ENCODE measurements at regions not wholly inside any gene's neighbourhood (a gene's known extent, or its start where the extent isn't known, plus 50 kb on each side); places are given as distances from the start of the nearest gene placed in this dataset.
"Not testable (repeated sequence)": the region's sequence is repeated elsewhere in the genome, so short reads cannot be mapped to it uniquely, and the experiment has no call there.

DNA sequence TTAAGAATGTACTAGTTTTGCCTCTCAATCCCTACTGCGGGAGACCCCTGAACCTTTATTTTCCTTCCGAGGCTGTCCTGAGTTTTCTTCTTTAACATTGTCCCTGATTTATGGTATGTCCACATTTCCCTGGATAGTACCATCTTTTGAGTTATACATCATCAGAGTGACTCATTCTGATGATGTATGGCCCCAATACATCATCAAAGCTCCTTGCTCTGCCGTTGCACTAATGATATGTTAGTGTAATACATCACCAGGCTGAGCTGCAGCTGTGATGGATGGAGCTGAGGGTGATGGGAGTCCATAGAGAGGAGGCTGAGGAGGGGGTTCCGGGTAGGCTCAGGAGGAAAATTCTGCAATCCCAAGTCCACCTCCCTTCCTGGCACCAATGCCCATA is 986.5 kb downstream of the KCNMA1 start:
- DNase-seq = no peak

DNA sequence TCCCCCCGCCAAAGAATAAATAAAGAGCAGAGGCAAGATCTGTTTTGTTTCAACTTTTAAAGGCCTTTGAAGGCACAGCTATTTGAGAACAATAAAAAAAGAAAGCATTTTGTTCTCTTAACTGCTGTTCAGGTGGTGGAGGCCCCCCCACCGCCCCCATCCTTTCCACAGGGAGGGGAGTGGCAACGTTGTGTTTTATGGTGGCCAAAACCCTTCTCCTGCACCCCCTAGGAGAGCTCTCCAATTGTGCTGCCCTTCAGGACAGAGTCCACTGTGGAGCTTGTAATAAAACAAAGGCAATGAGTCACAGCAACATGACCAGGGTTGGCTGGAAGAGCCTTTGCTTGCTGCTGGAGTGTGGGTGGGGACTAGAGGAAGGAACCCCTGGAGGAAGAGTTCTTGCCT is 987.9 kb downstream of the KCNMA1 start:
- DNase-seq = no peak

DNA sequence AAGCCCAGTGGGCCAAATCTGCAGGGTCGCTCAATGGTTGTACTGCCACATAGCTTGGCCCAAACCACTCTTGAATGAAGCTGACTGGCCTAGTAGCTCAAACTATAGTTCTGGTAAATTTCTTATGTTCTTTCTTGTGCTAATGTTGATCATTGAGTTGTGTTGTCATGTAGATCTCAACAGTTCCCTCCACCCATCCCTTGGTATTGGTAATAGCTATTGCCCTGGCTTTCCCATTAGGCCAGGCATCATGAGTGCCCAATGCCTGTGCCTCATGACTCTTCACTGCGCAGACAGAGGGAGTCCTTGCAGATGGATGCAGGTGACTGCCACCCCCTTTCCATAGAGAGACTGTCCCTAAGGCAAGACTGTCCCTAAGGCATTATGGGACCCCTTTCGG is 988.4 kb downstream of the KCNMA1 start:
- no peak for DNase-seq

DNA sequence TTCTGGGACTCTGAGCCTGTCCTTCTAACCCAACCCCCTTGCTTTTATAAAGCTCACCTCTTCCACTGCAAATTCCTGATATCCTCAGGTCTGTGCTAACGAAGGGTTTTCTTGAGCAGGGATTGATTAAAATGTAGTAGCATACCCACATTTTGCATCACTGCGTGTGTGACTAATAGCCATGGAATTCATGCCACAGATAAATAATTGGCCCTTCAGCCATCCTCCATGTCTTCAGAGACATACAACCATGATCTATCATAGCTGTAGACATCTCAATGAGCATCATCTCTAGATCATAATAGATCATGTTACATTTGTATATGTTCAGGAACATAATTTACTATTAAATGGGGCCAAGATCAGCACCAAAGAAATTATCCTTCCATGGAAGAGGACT is 990.3 kb downstream of the KCNMA1 start:
- DNase-seq = no peak

DNA sequence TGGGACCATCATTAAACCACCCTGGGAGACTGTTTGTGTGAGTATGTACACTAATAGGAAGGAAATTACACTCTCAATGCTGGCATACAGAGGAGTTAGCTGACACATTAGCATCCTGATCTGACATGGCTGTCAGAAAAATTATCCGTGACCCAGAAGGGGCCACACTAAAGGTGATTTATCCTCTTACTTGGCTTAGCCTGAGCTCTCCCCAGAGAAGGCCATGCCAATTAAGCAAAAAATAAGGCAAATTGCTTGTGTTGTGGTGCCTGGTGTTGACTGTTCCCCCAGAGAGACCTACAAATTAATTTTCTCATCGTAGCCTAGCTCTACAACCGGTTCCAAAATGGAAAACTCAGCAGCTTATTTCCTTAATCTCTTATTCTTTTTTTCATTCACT is 992.3 kb downstream of the KCNMA1 start:
- DNase-seq = no peak

DNA sequence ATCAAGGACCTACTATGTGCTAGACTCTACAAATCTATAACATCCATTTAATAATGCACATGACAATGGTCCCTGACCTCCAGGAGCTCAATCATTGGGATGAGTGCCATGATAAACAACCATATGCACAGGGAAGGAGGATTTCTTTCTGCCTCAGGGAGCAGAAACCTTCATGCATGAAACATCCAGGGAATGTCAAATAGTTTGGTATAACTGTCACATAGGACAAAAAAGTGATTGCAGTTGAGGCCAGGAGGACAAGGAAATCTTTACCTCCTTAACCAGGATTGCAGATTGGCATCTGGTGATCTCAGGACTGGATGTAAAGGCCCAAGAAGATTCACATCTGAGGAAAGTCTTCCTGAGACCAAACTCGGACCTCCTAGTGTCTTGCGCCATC is 993.1 kb downstream of the KCNMA1 start:
- DNase-seq = no peak

DNA sequence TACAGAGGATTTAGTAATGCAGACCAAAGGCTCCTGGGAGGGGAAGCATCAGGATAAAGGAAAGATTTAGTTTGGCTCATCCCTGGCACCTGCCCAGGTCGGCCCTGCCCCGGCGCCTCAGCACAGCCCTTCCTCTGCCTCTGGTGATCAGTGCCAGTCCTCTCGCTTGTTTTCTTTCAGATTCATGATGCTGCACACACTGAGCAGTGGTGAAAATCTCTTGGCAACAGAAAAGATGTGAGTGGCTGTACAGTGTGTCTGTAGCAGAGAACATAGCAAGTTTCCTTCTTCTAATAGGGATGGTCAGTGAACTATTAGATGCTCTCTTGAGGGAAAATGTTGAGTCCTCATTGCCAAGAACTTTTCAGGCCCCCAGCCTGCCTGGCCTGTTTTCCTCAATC is 994.1 kb downstream of the KCNMA1 start:
- no peak for DNase-seq

DNA sequence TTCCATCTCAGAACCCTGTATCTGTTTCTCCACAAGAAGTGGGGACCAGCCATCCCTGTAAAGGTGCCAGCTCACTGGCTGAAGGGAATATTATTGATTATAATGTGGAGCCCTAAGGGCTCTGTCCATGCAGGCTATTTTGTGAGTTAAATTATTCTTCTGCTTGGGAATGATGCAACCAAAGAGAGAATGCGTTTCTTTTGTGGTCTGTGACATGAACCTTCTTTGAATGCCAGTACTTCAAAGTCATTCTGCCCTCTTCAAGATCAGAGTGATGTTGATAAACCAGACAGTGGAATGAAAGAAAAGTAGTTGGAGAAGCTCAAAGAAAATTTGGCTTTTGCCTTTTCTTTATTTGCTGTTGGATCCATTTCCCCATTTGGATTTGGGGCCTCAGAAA is 995.2 kb downstream of the KCNMA1 start:
- DNase-seq = no peak

DNA sequence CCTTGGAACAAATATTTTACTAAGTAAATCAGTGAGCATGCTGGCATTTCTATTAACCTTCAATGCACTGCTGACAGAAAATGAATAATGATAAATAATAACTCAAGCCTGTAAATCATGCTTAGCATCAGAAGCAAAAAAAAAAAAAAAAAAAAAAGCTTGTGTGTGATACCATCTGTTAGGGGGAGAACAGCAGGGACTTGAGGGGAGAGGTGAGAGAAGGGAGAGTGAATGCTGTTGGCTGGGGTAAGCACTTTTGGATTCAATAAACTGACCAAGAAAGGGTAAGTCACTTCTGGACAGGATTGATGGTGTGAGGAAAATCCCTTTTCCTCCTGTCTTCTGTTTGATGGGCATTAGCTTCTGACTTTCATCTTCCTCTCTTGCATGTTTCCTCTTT is 996.4 kb downstream of the KCNMA1 start:
- no peak for DNase-seq

DNA sequence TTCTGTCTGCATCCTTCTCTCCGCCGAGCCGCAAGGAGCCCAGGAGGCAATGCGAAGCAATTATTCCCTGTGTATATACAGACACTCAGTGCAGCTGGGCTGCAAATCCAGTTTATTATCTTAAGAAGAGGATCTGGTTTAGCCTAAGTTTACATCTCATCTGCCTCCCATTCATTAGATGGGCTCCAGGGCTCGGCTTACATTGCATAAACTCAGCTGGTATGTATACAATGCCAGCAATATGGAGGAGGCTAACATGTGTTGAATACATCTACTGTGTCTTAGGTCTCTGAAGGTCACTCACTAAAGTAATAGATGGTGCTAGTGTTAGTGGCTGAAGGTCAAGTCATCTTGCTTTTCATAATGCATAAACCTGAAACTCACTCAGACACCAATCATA is 996.8 kb downstream of the KCNMA1 start:
- no peak for DNase-seq

DNA sequence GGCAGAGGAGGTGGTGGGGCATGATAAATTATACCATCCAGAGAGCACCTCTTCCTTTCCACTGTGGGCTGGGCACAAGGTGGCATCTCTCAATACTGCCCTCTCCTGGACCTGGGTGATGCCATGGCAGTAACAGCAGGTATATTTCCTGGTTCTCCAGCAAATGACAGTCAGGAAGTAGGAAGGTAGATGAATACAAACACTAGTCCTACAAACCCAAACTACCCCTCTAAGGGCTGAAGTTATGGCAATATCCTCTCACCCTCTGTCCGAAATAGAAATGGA is 1004.9 kb downstream of the KCNMA1 start:
- DNase-seq = peak; percentile 43

DNA sequence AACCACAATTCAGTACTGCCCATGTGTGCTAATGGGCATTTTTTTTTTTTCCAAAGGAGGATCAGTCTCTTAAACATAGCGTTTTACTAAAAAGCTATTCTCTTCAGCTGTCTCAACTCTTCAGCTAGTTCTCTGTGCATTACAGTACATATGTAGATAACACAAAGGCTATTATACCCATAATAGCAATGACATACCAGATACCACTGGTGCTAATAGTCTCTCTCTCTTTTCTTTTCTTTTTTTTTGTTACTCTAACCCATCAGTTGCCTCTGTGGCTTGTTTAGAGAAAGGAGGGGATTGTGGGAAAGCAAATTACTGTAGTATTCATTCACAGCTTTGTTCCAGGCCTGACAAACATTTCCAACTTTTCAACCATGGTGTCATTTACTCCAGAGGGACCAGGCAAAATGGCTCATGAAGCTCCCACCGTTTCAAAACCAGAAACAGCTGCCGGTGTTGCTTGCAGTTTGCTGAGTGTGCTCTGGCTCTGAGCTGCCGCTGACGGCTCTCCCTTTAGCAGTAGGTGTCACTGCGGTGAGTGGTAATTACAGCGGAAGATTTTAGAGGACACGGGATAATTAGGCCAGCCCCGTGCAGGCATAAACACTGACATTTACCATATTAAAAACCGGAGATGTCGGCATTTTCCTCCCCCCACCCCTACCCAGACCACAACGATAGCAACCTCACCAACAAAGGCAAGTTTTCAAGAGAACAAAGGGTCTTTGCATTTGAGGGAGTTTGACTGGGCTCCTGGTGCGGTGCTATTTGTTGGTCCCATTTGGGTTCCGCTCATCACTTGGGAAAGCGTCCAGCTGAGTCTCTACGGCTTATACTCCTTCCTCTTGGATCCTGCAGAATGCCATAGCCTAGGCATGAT is 1005.5 kb downstream of the KCNMA1 start:
- DNase-seq = no peak

DNA sequence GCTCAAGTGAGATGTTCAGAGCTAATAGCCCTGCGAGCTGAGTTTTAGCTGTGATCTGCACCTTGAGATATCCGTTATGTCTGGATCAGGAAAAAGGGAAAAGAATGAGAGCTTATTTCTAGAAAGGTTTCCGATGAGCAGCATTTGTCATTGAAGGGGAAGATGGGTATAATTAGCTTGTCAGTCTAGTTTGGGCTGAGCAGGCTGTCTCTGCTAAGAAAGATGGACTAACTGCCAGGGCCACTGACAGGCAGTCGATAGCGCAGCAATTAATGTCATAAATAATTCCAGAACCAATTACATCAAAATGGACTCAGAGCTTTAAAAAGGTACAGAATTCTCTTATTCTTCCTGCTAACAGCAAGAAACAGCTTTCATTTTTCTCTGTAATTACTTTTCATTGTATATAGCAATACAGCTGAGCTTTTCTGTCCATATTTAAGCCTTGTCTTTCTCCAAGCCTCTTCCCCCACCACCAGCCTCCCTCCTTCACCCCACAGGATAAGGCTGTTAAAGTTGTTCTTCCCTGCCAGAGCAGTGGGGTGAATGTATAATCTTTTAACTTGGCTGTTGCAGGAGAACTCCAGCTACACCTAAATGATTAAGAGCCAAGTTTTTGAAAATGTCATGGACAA is 1006.5 kb downstream of the KCNMA1 start:
- no peak for DNase-seq

DNA sequence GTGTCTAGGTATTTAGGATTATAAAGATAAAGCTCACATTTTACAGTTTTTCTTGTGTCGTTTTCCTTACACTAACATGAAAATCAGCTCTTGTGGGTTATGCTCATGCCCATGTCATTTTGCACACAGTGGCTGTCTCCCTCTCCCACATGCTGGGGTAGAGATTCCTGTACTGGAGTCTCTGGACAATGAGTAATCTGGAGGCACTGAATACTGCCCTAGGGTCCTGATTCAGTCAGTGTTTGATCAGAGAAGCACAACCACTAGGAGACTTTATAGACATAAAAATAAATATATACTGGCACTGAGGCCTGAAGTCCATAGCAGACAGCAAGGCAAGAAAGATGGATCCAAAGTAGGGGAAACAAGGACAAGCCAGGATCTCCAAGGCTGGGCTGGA is 1008.8 kb downstream of the KCNMA1 start:
- no peak for DNase-seq

DNA sequence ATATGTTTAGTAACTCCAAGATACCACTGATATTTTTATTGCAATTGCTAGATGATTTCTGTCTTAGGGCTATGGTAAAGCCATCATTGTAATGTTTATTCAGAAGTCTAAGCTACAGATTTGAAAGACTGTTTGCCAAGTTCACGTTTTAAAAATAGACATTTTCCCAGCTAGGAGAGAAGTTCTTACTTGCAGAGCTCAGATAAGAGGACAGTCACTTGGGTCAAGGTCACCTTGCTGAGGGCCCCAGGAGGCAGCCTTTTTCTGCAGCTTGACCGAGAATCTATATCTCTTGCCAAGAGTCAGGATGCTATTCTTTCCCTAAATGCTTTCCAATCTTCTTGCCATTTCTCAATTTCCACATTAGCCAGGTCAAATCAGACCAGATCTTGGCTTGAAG is 1011.2 kb downstream of the KCNMA1 start:
- no peak for DNase-seq

DNA sequence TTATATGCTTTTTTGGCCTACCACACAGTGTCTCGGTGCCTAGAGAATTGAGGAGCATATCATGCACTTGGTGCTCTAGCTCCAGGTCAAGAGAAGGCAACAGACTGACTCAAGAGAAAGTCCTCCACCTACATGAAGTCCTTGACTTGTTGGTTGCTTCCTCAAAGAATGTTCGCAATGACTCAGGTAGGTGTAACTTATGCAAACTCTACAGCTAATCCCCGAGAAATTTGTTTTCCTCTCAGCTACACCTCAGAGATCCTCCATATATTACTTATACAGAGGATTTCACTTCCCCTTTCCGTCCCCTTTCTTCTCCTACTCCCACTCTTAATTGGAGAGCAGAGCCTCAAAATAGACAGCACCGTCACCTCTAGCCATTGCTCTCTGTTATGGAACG is 1013.1 kb downstream of the KCNMA1 start:
- DNase-seq = no peak

DNA sequence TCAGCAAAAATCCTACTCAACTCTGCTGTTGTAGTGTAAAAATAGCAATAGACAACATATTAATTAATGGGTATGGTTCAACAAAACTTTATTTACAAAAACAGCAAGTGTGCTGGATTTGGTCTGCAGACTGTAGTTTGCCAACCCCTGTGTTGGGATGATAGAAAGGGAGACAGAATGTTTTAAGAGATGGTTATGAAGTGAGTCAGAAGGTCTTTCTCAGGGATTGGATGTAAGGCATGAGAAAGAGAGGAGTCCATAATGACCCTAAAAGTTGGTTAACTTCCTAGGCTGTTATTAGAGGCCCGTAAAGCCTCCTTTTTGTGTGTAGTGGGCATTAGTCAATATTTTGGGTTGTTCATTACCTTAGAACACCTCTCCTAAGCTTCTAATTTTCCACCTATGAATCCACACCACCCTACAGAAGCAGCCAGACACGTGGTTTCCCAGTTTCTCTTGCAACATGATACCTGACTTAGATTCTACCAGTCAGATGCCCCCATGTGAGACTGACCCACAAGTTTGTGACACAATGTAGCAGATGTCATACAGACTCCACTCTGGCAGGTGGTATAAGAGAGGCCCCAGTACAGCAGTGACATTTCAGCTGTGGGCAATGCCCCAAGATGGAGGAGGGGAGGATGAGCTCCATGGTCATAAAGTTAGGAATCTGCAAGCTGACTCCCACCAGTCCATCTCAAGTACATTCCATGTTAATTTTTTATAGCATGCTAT is 1015.6 kb downstream of the KCNMA1 start:
- DNase-seq = no peak

DNA sequence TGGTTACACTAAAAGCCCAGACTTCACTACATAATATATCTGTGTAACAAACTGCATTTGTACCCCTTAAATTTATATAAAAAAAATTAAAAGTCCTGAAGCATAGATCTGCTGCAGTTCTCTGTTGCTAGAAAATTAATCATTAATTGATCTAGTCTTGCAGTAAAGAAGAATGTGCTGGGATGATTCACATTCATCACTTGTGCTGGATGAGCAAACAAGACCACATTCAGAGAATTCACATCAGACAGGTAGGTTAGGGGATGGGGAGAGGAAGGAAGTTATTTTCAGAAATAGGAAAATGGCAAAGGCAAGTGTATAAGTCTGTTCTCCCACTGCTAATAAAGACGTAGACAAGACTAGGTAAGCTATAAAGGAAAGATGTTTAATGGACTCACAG is 1019.0 kb downstream of the KCNMA1 start:
- no peak for DNase-seq

DNA sequence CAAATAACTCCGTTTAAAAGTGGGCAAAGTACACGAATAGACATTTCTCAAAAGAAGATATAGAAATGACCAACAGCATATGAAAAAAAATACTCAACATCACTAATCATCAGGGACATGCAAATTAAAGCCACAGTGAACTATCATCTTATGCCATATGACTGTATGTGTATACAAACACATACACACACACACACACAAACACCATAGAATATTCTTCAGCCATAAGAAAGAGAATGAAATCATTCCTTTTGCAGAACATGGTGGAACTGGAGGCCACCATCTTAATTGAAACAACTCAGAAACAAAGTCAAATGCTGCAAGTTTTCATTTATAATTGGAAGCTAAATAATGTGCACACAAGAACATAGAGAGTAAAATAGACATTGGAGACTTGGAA is 1019.4 kb downstream of the KCNMA1 start:
- no peak for DNase-seq

DNA sequence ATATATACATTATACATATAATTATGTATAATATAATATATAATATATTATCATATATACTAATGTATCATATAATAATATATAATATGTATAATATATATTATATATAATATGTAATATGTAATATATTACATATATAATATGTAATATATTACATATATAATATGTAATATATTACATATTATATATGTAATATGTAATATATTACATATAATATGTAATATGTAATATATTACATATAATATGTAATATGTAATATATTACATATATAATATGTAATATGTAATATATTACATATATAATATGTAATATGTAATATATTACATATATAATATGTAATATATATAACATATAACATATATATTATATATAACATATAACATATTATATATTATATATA is 1020.9 kb downstream of the KCNMA1 start:
- not testable (repeated sequence) for DNase-seq

DNA sequence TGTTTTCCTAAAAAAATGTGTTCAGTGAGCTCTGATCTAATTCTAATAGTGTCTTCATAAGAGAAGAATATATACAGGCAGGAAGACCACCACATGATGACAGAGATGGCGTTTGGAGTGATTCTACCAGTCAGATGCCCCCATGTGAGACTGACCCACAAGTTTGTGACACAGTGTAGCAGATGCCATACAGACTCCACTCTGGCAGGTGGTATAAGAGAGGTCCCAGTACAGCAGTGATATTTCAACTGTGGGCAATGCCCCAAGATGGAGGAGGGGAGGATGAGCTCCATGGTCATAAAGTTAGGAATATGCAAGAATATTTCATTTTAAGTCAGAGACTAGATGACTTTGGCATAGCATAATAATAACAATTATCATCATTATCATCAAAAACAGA is 1022.6 kb downstream of the KCNMA1 start:
- no peak for DNase-seq

Measured in NCI-H2029 treated with DMSO at 0.1 percent for 48 hours (cell line).